ENCODE measurements at regions not wholly inside any gene's neighbourhood (a gene's known extent, or its start where the extent isn't known, plus 50 kb on each side); places are given as distances from the start of the nearest gene placed in this dataset.

DNA sequence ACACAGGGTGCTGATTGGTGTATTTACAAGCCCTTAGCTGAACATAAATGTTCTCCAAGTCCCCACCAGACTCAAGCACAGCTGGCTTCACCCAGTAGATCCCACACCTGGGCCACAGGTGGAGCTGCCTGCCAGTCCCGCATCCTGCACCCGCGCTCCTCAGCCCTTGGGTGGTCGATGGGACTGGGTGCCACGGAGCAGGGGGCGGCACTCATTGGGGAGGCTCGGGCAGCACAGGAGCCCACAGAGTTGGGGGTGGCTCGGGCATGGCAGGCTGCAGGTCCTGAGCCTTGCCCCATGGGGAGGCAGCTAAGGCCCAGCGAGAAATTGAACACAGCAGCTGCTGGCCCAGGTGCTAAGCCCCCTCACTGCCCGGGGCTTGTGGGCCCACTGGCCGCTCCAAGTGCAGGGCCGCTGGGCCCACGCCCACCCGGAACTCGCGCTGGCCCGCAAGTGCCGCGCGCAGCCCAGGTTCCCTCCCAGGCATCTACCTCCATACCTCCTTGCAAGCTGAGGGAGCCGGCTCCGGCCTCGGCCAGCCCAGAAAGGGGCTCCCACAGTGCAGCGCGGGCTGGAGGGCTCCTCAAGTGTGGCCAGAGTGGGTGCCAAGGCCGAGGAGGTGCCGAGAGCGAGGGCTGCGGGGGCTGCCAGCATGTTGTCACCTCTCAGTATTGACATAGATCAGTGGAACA lies 442.7 kb downstream of the OCA2 start:
- H3K36me3 ChIP-seq: no peaks in the 10 kb centered on the region
- no peaks in the 10 kb centered on the region for H3K27me3 ChIP-seq
- H3K27ac ChIP-seq: no peak overlapping the region
- H3K4me3 ChIP-seq: no peak overlapping the region
- no peak for TF ChIP-seq POLR2A (IDR thresholded peaks at IDR 0.05)
- TF ChIP-seq, protein P1, sequence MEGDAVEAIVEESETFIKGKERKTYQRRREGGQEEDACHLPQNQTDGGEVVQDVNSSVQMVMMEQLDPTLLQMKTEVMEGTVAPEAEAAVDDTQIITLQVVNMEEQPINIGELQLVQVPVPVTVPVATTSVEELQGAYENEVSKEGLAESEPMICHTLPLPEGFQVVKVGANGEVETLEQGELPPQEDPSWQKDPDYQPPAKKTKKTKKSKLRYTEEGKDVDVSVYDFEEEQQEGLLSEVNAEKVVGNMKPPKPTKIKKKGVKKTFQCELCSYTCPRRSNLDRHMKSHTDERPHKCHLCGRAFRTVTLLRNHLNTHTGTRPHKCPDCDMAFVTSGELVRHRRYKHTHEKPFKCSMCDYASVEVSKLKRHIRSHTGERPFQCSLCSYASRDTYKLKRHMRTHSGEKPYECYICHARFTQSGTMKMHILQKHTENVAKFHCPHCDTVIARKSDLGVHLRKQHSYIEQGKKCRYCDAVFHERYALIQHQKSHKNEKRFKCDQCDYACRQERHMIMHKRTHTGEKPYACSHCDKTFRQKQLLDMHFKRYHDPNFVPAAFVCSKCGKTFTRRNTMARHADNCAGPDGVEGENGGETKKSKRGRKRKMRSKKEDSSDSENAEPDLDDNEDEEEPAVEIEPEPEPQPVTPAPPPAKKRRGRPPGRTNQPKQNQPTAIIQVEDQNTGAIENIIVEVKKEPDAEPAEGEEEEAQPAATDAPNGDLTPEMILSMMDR (IDR thresholded peaks at IDR 0.05): no peak
- H3K9me3 ChIP-seq: no peaks in the 10 kb centered on the region
- intact Hi-C loops (cut with DNase I): no loop called here
- DNase-seq: no peak
- no peaks in the 10 kb centered on the region for H3K4me1 ChIP-seq
- WGBS, 2 donors: 96% methylated on average over 10 of the region's 29 CpGs; no CpG with 5 or more reads in 1 of the 2 donors

DNA sequence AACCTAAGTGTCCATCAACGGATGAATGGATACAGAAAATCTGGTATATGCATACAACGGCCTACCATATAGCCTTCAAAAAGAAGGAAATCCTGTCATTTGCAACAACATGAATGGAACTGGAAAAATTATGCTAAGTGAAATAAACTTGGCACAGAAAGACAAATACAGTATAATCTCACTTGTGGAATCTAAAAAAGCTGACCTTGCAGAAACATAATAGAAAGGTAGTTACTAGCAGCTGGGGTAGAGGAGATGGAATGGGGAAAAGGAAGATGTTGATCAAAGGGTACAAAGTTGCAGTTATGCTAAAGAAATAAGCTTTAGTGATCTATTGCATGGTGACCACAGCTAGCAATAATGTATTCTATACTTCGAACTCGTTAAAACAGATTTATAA lies 444.1 kb downstream of the OCA2 start:
- WGBS, 2 donors: 79 to 95% methylated on average over 4 of the region's 4 CpGs
- no peak for DNase-seq
- intact Hi-C loops (cut with DNase I): no loop called here
- no peaks in the 10 kb centered on the region for H3K27me3 ChIP-seq
- no peaks in the 10 kb centered on the region for H3K4me1 ChIP-seq
- H3K36me3 ChIP-seq: no peaks in the 10 kb centered on the region
- H3K9me3 ChIP-seq: no peaks in the 10 kb centered on the region
- TF ChIP-seq, protein P1 (IDR thresholded peaks at IDR 0.05): no peak
- no peak for TF ChIP-seq POLR2A (IDR thresholded peaks at IDR 0.05)
- no peak overlapping the region for H3K27ac ChIP-seq
- H3K4me3 ChIP-seq: no peak overlapping the region

DNA sequence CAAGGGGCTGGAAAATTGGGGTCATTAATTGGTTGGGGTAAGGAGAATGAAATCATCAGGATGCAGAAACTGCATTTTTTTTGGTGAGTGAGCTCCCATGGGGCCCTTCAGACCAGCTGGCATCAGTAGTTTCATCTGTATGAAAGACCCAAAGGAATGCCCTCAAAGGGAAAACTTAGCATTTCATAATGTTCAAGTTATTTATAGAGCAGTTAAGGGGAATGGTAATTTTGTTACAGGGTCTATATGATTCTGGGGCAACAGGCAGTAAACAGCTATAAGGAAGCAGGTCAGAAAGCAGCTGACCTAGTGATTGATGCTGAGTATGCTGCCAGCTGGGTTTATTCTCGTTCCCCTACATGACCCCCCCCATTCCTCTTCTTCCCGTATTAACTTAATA lies 448.9 kb downstream of the OCA2 start:
- 54 to 58% methylated on average over 2 of the region's 2 CpGs for WGBS, 2 donors
- DNase-seq: no peak
- Histone ChIP-seq H3K27ac (no peak overlapping the region), H3K9me3 (no peaks in the 10 kb centered on the region), H3K4me1 (no peaks in the 10 kb centered on the region), H3K27me3 (no peaks in the 10 kb centered on the region), H3K4me3 (no peak overlapping the region), H3K36me3 (no peaks in the 10 kb centered on the region)
- intact Hi-C loops (cut with DNase I): no loop called here
- TF ChIP-seq, protein P1 (IDR thresholded peaks at IDR 0.05): no peak
- no peak for TF ChIP-seq POLR2A (IDR thresholded peaks at IDR 0.05)

DNA sequence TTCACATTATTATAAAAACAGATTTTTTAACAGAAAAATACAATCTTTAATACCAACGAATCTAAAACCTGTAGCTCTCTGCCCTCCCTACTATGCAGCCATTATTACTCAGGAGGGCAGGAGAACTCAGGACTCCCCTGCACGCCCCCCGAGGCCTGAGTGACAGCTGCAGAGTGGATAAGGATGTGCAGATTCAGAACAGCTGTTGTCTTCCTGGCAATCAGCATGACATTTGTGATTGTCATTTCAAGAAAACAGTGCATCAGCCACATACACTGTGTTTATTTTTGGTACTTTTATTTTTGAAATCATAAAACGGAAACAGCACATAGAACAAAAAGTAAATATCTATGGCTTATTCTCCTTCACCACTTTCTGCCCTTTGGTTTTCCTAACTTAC lies 450.8 kb downstream of the OCA2 start:
- Histone ChIP-seq H3K4me1 (no peaks in the 10 kb centered on the region), H3K36me3 (no peaks in the 10 kb centered on the region), H3K27me3 (no peaks in the 10 kb centered on the region), H3K27ac (no peak overlapping the region), H3K9me3 (no peaks in the 10 kb centered on the region), H3K4me3 (no peak overlapping the region)
- DNase-seq: no peak
- no peak for TF ChIP-seq POLR2A (IDR thresholded peaks at IDR 0.05)
- TF ChIP-seq, protein P1 (IDR thresholded peaks at IDR 0.05): no peak
- 73 to 77% methylated on average over 4 of the region's 4 CpGs for WGBS, 2 donors
- intact Hi-C loops (cut with DNase I): no loop called here

DNA sequence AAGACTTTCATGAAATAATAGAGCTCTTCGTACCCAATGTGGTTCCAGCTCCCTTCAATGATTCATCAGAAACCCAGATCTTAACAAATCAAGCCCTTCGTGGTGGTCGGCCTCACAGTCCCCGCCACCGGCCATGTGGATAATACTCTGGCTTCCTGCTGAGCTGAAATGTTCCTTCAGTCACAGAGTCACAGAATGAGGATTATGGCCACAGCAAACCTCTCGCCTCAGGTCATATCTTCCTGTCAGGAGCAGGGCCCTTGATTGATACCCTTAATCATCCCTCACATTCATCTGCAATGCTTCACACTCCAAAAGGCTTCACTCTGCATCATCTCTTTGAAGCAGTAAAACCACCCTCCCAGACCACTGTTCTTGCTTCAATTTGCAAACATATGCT lies 452.6 kb downstream of the OCA2 start:
- H3K36me3 ChIP-seq: no peaks in the 10 kb centered on the region
- H3K9me3 ChIP-seq: peaks cover 0 to 3% (median 0%) of the 10 kb centered on the region in 3 donors
- DNase-seq: no peak
- H3K27ac ChIP-seq: no peak overlapping the region
- WGBS, 2 donors: 52 to 64% methylated on average over 6 of the region's 6 CpGs
- no peak overlapping the region for H3K4me3 ChIP-seq
- no peaks in the 10 kb centered on the region for H3K27me3 ChIP-seq
- intact Hi-C loops (cut with DNase I): no loop called here
- no peaks in the 10 kb centered on the region for H3K4me1 ChIP-seq
- TF ChIP-seq, protein P1 (IDR thresholded peaks at IDR 0.05): no peak
- no peak for TF ChIP-seq POLR2A (IDR thresholded peaks at IDR 0.05)

All from esophagus squamous epithelium (tissue), 5 donors.